Adrenal gland (tissue), 9 donors: ENCODE measurements at regions not wholly inside any gene's neighbourhood (a gene's known extent, or its start where the extent isn't known, plus 50 kb on each side); places are given as distances from the start of the nearest gene placed in this dataset.

Experiments used
- DNase-seq, 7 donors: peaks; one replicate each; pipeline ENCODE4 v3.0.0-alpha.2; 2019 to 2020
- H3K27ac ChIP-seq, 5 donors: fragments of 200-600 bp; sonication (generic) in 4 of 5; 1 replicate in 3 of 5; 2 replicates in 2 of 5; pipeline versions ENCODE4 v1.5.1 to v1.8.0; 2016 to 2020; ENCODE audit warnings: mild to moderate bottlenecking in 1 of 5
- H3K27me3 ChIP-seq: fragments of 200-600 bp; 2 replicates; pipeline ENCODE4 v1.8.0; 2021
- H3K36me3 ChIP-seq, 2 donors: fragments of 200-600 bp; replicated peaks in 1 of 2; 1 replicate in 1 of 2; 2 replicates in 1 of 2; pipeline versions ENCODE4 v1.5.1 to v1.8.0; 2018 to 2022
- H3K4me1 ChIP-seq, 2 donors: fragments of 200-600 bp; replicated peaks in 1 of 2; 1 replicate in 1 of 2; 2 replicates in 1 of 2; pipeline versions ENCODE4 v1.5.1 to v1.8.0; 2018 to 2021
- H3K4me3 ChIP-seq, 4 donors: fragments of 200-600 bp; sonication (generic) in 3 of 4; one replicate each; pipeline ENCODE4 v1.5.1; 2016 to 2018
- H3K9me3 ChIP-seq, 3 donors: fragments of 200-600 bp; sonication (generic) in 1 of 3; replicated peaks in 1 of 3; 1 replicate in 2 of 3; 2 replicates in 1 of 3; pipeline versions ENCODE4 v1.5.1 to v1.8.0; 2016 to 2021
- CTCF ChIP-seq, 6 experiments: fragments of 450-650 bp in 4 of 6; fragments of 200-600 bp in 2 of 6; sonication (generic) in 1 of 6; IDR thresholded peaks; 1 replicate in 5 of 6; 2 replicates in 1 of 6; pipeline versions ENCODE4 v1.5.1 to v1.8.0; 2016 to 2021; ENCODE audit warnings: antibody characterized with exemption in 6 of 6, mild to moderate bottlenecking in 2 of 6, moderate library complexity in 1 of 6
- POLR2A ChIP-seq, 2 donors: fragments of 450-650 bp; IDR thresholded peaks; one replicate each; pipeline ENCODE4 v1.6.1; 2017; ENCODE audit warnings: antibody characterized with exemption in 2 of 2, mild to moderate bottlenecking in 2 of 2, moderate library complexity in 1 of 2
- WGBS, 4 donors: extraction: QIAGEN DNeasy Blood & Tissue Kit in 2 of 4; methylation state at CpG; one replicate each; pipeline versions ENCODE4 v1.1.5 to v1.1.7; 2013 to 2017; 5-methylcytosine and 5-hydroxymethylcytosine counted together
- intact Hi-C, 2 donors: fragments of 100-400 bp; cut with DNase I; formaldehyde crosslinking; loops; one replicate each; pipeline versions ENCODE4 v1.14.1 to v1.15.0; 2022 to 2023
- donor health status: healthy with polysubstance abuse.
- donor health status: Bipolar disorder and iron deficiency.
- donor health status: DM: yes; HTN: yes; CAD: no.
- donor health status: DM: no; HTN: no; CAD: no.
- donor health status: DM: no; HTN: no; CAD: no.

DNA sequence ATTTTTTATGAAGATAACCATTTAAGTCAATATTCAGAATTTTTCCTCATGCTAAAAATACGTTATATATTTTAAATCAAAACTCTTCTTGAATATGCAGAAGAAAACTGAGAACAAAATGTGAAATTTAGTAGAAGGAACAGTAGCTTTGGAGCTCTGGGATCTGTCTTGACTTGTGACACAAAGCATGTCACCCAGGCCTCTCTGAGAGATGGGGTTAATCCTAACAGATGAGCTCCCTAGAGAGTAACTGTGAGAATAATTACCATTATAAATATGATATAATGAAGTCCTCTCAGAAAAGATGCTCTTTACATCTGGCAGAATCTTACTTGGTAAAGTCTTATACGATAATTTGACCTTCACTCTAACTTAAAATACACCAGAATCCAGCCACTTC lies 272.0 kb downstream of the PTPRC start:
- intact Hi-C loops, result no loop called here
- Histone ChIP-seq H3K4me3 (no peak overlapping the region), H3K4me1 (peaks cover 0 to 8% of the 10 kb centered on the region in 2 donors), H3K27me3 (no peaks in the 10 kb centered on the region), H3K9me3 (no peaks in the 10 kb centered on the region), H3K36me3 (no peaks in the 10 kb centered on the region), H3K27ac (no peak overlapping the region)
- 82 to 91% (median 86%) methylated on average over 2 of the region's 2 CpGs for WGBS, 4 donors
- no peak for TF ChIP-seq POLR2A (IDR thresholded peaks at IDR 0.05)
- TF ChIP-seq CTCF (IDR thresholded peaks at IDR 0.05), result no peak
- DNase-seq, result no peak

- TF ChIP-seq CTCF (IDR thresholded peaks at IDR 0.05) (no peak), POLR2A (IDR thresholded peaks at IDR 0.05) (no peak)
- Histone ChIP-seq H3K4me3 (no peak overlapping the region), H3K27ac (no peak overlapping the region), H3K4me1 (peaks cover 0 to 8% of the 10 kb centered on the region in 2 donors), H3K27me3 (no peaks in the 10 kb centered on the region), H3K36me3 (no peaks in the 10 kb centered on the region), H3K9me3 (no peaks in the 10 kb centered on the region)
- intact Hi-C loops, result no loop called here
- 80 to 93% (median 87%) methylated on average over 1 of the region's 1 CpG for WGBS, 4 donors
- DNase-seq, result no peak
Measured at GRCh38 chr1:198912046-198912445, 273.2 kb downstream of the PTPRC start.

GRCh38 chr1:198913667-198914066 lies 274.8 kb downstream of the PTPRC start:
- 67 to 90% (median 78%) methylated on average over 4 of the region's 4 CpGs for WGBS, 4 donors
- intact Hi-C loops, result no loop called here

GRCh38 chr1:198915327-198916231 lies 276.7 kb downstream of the PTPRC start:
- intact Hi-C loops, result no loop called here

More at GRCh38 chr1:198913667-198914066, 274.8 kb downstream of the PTPRC start:
- Histone ChIP-seq H3K36me3 (no peaks in the 10 kb centered on the region), H3K4me3 (no peak overlapping the region), H3K9me3 (no peaks in the 10 kb centered on the region), H3K27me3 (no peaks in the 10 kb centered on the region), H3K4me1 (peaks cover 8 to 12% of the 10 kb centered on the region in 2 donors), H3K27ac (no peak overlapping the region)
- TF ChIP-seq POLR2A (IDR thresholded peaks at IDR 0.05), result no peak
- no peak for TF ChIP-seq CTCF (IDR thresholded peaks at IDR 0.05)
- no peak for DNase-seq

More at GRCh38 chr1:198915327-198916231, 276.7 kb downstream of the PTPRC start:
- DNase-seq, result no peak
- Histone ChIP-seq H3K9me3 (no peaks in the 10 kb centered on the region), H3K27me3 (no peaks in the 10 kb centered on the region), H3K36me3 (no peaks in the 10 kb centered on the region), H3K4me1 (peaks cover 13 to 24% of the 10 kb centered on the region in 2 donors), H3K27ac (no peak overlapping the region), H3K4me3 (no peak overlapping the region)
- WGBS, 4 donors, result 91 to 95% (median 93%) methylated on average over 3 of the region's 3 CpGs
- TF ChIP-seq CTCF (IDR thresholded peaks at IDR 0.05) (no peak), POLR2A (IDR thresholded peaks at IDR 0.05) (no peak)
